ENCODE measurements at regions not wholly inside any gene's neighbourhood (a gene's known extent, or its start where the extent isn't known, plus 50 kb on each side); places are given as distances from the start of the nearest gene placed in this dataset.

DNA sequence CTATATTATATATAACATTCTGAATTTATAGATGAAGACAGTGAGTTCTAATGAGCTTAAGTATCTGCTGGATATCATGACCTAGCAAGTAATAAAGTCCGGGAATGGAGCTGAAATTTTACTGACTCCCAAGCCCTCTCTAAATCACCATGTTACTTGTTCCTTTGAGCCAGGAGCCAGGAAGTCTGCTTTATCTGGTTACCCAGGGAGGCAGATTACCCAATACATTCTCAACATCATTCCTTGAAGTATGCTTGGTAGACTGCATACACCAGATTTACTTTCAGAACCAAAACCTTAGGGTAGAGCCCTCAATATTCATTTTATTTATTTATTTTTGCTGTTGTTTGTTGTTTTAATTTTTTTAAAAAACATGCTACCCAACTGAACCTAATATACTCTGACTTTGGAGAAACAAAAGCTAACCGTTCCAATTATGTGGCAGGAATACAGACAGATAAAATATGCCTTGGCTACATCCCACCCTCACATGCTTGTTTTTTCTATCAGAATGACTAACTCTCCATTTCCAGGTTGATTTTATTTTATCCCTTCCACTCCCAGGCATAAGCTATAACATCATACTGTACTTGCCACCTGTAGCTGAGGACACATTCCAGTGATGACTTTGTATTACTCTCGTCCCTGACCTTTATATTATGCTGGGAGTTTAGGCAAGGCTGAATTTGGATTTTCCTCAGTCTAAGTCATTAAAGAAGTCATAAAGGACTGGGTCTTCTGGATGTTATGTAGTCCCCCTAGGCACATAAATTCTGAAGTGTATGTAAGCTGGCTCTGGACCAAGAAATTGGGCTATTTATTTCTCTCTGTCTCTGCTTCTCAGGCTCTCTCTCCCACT, 82.0 kb downstream of the YIPF5 start:
- BruUV-seq (replicated peaks), result no TSS peak
- Histone ChIP-seq H3K79me2 (ENCODE audit: insufficient read depth, low read length) (no peaks in the 10 kb centered on the region), H3K4me2 (ENCODE audit: low read depth, low read length) (no peak overlapping the region), H3K9me3 (ENCODE audit: low read length) (no peaks in the 10 kb centered on the region), H3K4me1 (ENCODE audit: insufficient read depth, low read length) (no peaks in the 10 kb centered on the region), H3K4me3 (replicated peaks in 1 of 3; ENCODE audit: insufficient read depth in 1 of 3, low read depth in 2 of 3, low read length in 3 of 3) (no peak overlapping the region), H3K27ac (ENCODE audit: extremely low read length, insufficient read depth, low read length) (no peak overlapping the region), H3K36me3 (replicated peaks in 1 of 2; ENCODE audit: control insufficient read depth in 1 of 2, insufficient read depth in 2 of 2, low read length in 2 of 2) (no peaks in the 10 kb centered on the region), H3K27me3 (ENCODE audit: control insufficient read depth in 1 of 2, insufficient read depth in 2 of 2, low read length in 2 of 2) (no peaks in the 10 kb centered on the region), H3K9ac (ENCODE audit: insufficient read depth, low read depth, low read length) (no peak overlapping the region), H2AFZ (ENCODE audit: low read length) (no peak overlapping the region), H4K20me1 (ENCODE audit: insufficient read depth, low read length) (no peaks in the 10 kb centered on the region)
- in situ Hi-C loops (cut with HindIII; ENCODE audit: extremely low pct_ligation_motif_present, low pct_unique_long_range_greater_than_20kb) (no loop called here), intact Hi-C loops (cut with micrococcal nuclease; ENCODE audit: unreplicated experiment) (no loop called here)
- ChIA-PET POLR2A (no interaction called here), CTCF (ENCODE audit: low intra/inter-chr PET ratio, low total read pairs) (no interaction called here)
- WGBS (ENCODE audit: low lambda C conversion rate), result 11% methylated on average over 3 of the region's 3 CpGs
- FAIRE-seq (no peak), ATAC-seq (no peak), DNase-seq (ENCODE audit: low spot score) (no peak)
- TF ChIP-seq NR2F2 (IDR thresholded peaks at IDR 0.05; ENCODE audit: borderline replicate concordance, low read depth) (no peak), KMT2A (CRISPR knock-in tag; IDR thresholded peaks at IDR 0.05) (no peak), ZNF234 (CRISPR knock-in tag; conservative IDR thresholded peaks at IDR 0.05) (no peak), ZNF687 (CRISPR knock-in tag; IDR thresholded peaks at IDR 0.05) (no peak), TMF1 (CRISPR knock-in tag; IDR thresholded peaks at IDR 0.05; ENCODE audit: low read depth) (no peak), ZNF619 (CRISPR knock-in tag; IDR thresholded peaks at IDR 0.05) (no peak), KAT7 (CRISPR knock-in tag; IDR thresholded peaks at IDR 0.05; ENCODE audit: borderline replicate concordance) (no peak), BATF2 (CRISPR knock-in tag; IDR thresholded peaks at IDR 0.05) (no peak), PTBP1 (IDR thresholded peaks at IDR 0.05; ENCODE audit: low read depth, low read length, poor library complexity, severe bottlenecking) (no peak), ZHX1 (CRISPR knock-in tag; IDR thresholded peaks at IDR 0.05; ENCODE audit: low read depth) (no peak)
- TF ChIP-seq, protein P1, sequence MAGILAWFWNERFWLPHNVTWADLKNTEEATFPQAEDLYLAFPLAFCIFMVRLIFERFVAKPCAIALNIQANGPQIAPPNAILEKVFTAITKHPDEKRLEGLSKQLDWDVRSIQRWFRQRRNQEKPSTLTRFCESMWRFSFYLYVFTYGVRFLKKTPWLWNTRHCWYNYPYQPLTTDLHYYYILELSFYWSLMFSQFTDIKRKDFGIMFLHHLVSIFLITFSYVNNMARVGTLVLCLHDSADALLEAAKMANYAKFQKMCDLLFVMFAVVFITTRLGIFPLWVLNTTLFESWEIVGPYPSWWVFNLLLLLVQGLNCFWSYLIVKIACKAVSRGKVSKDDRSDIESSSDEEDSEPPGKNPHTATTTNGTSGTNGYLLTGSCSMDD (CRISPR knock-in tag; IDR thresholded peaks at IDR 0.05), result no peak
- TF ChIP-seq, protein P2, sequence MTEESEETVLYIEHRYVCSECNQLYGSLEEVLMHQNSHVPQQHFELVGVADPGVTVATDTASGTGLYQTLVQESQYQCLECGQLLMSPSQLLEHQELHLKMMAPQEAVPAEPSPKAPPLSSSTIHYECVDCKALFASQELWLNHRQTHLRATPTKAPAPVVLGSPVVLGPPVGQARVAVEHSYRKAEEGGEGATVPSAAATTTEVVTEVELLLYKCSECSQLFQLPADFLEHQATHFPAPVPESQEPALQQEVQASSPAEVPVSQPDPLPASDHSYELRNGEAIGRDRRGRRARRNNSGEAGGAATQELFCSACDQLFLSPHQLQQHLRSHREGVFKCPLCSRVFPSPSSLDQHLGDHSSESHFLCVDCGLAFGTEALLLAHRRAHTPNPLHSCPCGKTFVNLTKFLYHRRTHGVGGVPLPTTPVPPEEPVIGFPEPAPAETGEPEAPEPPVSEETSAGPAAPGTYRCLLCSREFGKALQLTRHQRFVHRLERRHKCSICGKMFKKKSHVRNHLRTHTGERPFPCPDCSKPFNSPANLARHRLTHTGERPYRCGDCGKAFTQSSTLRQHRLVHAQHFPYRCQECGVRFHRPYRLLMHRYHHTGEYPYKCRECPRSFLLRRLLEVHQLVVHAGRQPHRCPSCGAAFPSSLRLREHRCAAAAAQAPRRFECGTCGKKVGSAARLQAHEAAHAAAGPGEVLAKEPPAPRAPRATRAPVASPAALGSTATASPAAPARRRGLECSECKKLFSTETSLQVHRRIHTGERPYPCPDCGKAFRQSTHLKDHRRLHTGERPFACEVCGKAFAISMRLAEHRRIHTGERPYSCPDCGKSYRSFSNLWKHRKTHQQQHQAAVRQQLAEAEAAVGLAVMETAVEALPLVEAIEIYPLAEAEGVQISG (CRISPR knock-in tag; IDR thresholded peaks at IDR 0.05), result no peak

All from HepG2 (cell line).